Liver (tissue), 8 donors: ENCODE measurements at regions not wholly inside any gene's neighbourhood (a gene's known extent, or its start where the extent isn't known, plus 50 kb on each side); places are given as distances from the start of the nearest gene placed in this dataset.

ENCODE experiments used
- DNase-seq: peaks from one replicate; pipeline ENCODE4 v3.0.0-alpha.2; 2017; ENCODE audit warnings: low spot score
- H3K27ac ChIP-seq, 2 donors: one replicate each; pipeline ENCODE4 v1.7.0; 2013; ENCODE audit warnings: inconsistent platforms in 2 of 2, low read length in 2 of 2, control low read depth in 1 of 2, low read depth in 1 of 2, mild to moderate bottlenecking in 1 of 2
- H3K27me3 ChIP-seq, 4 donors: one replicate each; pipeline versions ENCODE4 v1.6.1 to v1.7.0; 2013; ENCODE audit warnings: low read length in 3 of 4, inconsistent platforms in 1 of 4, mild to moderate bottlenecking in 1 of 4, moderate library complexity in 1 of 4; ENCODE audit not compliant: control insufficient read depth in 4 of 4, insufficient read depth in 4 of 4
- H3K36me3 ChIP-seq, 4 donors: one replicate each; pipeline versions ENCODE4 v1.6.1 to v1.7.0; 2013; ENCODE audit warnings: low read length in 3 of 4, mild to moderate bottlenecking in 3 of 4, low read depth in 1 of 4, moderate library complexity in 1 of 4; ENCODE audit not compliant: control insufficient read depth in 4 of 4, insufficient read depth in 3 of 4
- H3K4me1 ChIP-seq, 4 donors: one replicate each; pipeline versions ENCODE4 v1.6.1 to v1.7.0; 2013; ENCODE audit warnings: low read length in 3 of 4, mild to moderate bottlenecking in 3 of 4, moderate library complexity in 1 of 4; ENCODE audit not compliant: control insufficient read depth in 4 of 4, insufficient read depth in 4 of 4
- H3K4me3 ChIP-seq, 3 donors: one replicate each; pipeline versions ENCODE4 v1.6.1 to v1.7.0; 2013; ENCODE audit warnings: low read length in 3 of 3, control low read depth in 1 of 3, low read depth in 1 of 3, mild to moderate bottlenecking in 1 of 3
- H3K9ac ChIP-seq, 2 donors: one replicate each; pipeline ENCODE4 v1.7.0; 2013; ENCODE audit warnings: low read length in 2 of 2, mild to moderate bottlenecking in 2 of 2, moderate library complexity in 2 of 2, control low read depth in 1 of 2, low read depth in 1 of 2
- H3K9me3 ChIP-seq, 4 donors: one replicate each; pipeline versions ENCODE4 v1.6.1 to v1.7.0; 2013; ENCODE audit warnings: low read length in 3 of 4; ENCODE audit not compliant: control insufficient read depth in 4 of 4
- CTCF ChIP-seq: fragments of 150-350 bp; IDR thresholded peaks from 2 replicates; pipeline ENCODE4 v1.5.1; 2017; ENCODE audit warnings: improper control_type of control experiment, low read depth, low read length; ENCODE audit not compliant: missing input control
- EGR1 ChIP-seq, 2 donors: IDR thresholded peaks; 2 replicates each; pipeline ENCODE4 v1.6.1; 2016 to 2018; ENCODE audit warnings: antibody characterized with exemption in 2 of 2, low read depth in 2 of 2
- FOXA1 ChIP-seq: IDR thresholded peaks from 2 replicates; pipeline ENCODE4 v1.6.1; 2016; ENCODE audit warnings: antibody characterized with exemption
- FOXA2 ChIP-seq: IDR thresholded peaks from 2 replicates; pipeline ENCODE4 v1.6.1; 2016; ENCODE audit warnings: antibody characterized with exemption
- GABPA ChIP-seq, 2 donors: IDR thresholded peaks in 1 of 2; conservative IDR thresholded peaks in 1 of 2; 2 replicates each; pipeline ENCODE4 v1.6.1; 2016; ENCODE audit warnings: antibody characterized with exemption in 2 of 2, mild to moderate bottlenecking in 1 of 2, moderate library complexity in 1 of 2
- HNF4A ChIP-seq, 2 donors: conservative IDR thresholded peaks; 2 replicates each; pipeline ENCODE4 v1.6.1; 2016; ENCODE audit warnings: antibody characterized with exemption in 2 of 2, mild to moderate bottlenecking in 2 of 2
- HNF4G ChIP-seq: IDR thresholded peaks from 2 replicates; pipeline ENCODE4 v1.6.1; 2016; ENCODE audit warnings: antibody characterized with exemption
- JUND ChIP-seq, 2 donors: IDR thresholded peaks; 2 replicates each; pipeline ENCODE4 v1.6.1; 2016; ENCODE audit warnings: antibody characterized with exemption in 2 of 2
- NR2F2 ChIP-seq: IDR thresholded peaks from 2 replicates; pipeline ENCODE4 v1.6.1; 2016; ENCODE audit warnings: antibody characterized with exemption
- RAD21 ChIP-seq, 2 donors: IDR thresholded peaks; 2 replicates each; pipeline ENCODE4 v1.6.1; 2016; ENCODE audit warnings: antibody characterized with exemption in 2 of 2, mild to moderate bottlenecking in 2 of 2
- REST ChIP-seq: IDR thresholded peaks from 2 replicates; pipeline ENCODE4 v1.6.1; 2016; ENCODE audit warnings: antibody characterized with exemption, mild to moderate bottlenecking
- RXRA ChIP-seq, 2 donors: IDR thresholded peaks; 2 replicates each; pipeline ENCODE4 v1.6.1; 2017 to 2018; ENCODE audit warnings: antibody characterized with exemption in 2 of 2, mild to moderate bottlenecking in 1 of 2
- SP1 ChIP-seq: IDR thresholded peaks from 2 replicates; pipeline ENCODE4 v1.6.1; 2018; ENCODE audit warnings: antibody characterized with exemption, mild to moderate bottlenecking
- TAF1 ChIP-seq: conservative IDR thresholded peaks from 2 replicates; pipeline ENCODE4 v1.6.1; 2016; ENCODE audit warnings: antibody characterized with exemption, mild to moderate bottlenecking
- YY1 ChIP-seq: IDR thresholded peaks from 2 replicates; pipeline ENCODE4 v1.6.1; 2016; ENCODE audit warnings: antibody characterized with exemption, mild to moderate bottlenecking
- ZBTB33 ChIP-seq: IDR thresholded peaks from 2 replicates; pipeline ENCODE4 v1.6.1; 2016; ENCODE audit warnings: antibody characterized with exemption
- WGBS: extraction: QIAGEN DNeasy Blood & Tissue Kit; methylation state at CpG from one replicate; pipeline ENCODE4 v1.1.7; 2013; 5-methylcytosine and 5-hydroxymethylcytosine counted together
- TF ChIP-seq, protein P1 (sequence below): IDR thresholded peaks from 2 replicates; pipeline ENCODE4 v1.6.1; 2016; ENCODE audit warnings: antibody characterized with exemption
- TF ChIP-seq, protein P2 (sequence below): IDR thresholded peaks from 2 replicates; pipeline ENCODE4 v1.6.1; 2016; ENCODE audit warnings: antibody characterized with exemption
- donor health status: healthy.
- donor health status: healthy.
- donor health status: healthy.
- donor health status: healthy.
- donor health status: healthy.

DNA sequence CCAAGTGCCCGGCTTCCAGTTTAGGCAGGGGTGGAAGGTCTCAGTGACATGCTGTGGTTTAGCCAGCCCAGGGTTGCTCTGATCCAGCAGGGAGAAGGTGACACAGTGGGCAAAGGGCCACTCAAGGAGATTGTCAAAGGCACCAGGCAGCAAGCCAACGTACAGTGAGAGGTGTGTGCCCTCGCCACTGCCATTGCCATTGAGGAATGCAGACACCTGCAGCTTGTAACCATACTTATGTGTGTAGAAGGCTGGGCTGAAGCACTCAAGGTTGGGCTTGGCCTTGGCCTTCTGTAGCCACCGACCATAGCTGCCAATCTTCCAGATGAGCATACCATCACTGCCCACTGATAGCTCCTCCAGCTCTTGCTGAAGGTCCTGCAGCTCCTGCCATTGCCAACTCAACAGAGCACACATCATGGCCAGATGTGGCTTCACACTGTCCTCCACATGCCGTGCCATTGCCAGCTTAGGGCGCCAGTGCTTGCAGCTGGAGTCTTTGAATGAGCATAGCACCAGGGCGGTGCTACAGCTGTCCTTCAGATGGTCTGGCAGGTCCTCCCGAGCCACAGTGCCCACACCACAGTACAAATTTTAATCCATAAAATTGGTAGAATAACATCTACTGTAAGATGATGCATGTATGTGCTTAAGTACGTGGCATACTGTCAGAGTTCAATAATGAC lies 59.7 kb upstream of the HMHB1 start:
- WGBS: 96% methylated on average over 9 of the region's 9 CpGs
- no peak overlapping the region for H3K27ac ChIP-seq

DNA sequence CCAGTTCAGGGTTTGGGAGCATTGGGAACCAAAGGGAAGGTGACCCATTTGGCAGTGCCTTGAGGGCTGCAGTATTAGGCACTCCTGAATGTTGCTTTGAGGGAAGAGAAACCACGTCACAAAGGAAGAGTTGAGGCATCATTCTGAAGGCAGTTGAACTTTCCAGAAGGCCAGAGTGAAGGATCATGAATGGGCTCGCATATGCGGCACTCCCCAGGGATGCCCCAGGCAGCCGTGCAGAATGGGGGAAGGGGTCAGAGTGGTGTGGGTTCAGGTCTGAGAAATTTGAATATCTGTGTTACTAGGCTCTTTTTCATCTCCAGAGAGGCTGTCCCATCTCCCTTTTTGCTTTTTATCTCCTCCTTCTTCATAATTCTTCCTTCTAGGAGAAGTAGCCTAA lies 60.6 kb upstream of the HMHB1 start:
- no peaks in the 10 kb centered on the region for H3K9me3 ChIP-seq
- no peak overlapping the region for H3K9ac ChIP-seq
- no peak overlapping the region for H3K4me3 ChIP-seq
- no peaks in the 10 kb centered on the region for H3K4me1 ChIP-seq
- H3K36me3 ChIP-seq: no peaks in the 10 kb centered on the region
- H3K27me3 ChIP-seq: no peaks in the 10 kb centered on the region
- WGBS: 96% methylated on average over 4 of the region's 4 CpGs
- no peak overlapping the region for H3K27ac ChIP-seq
- TF ChIP-seq JUND (IDR thresholded peaks at IDR 0.05): no peak
- TF ChIP-seq HNF4G: no peak
- TF ChIP-seq, protein P1, sequence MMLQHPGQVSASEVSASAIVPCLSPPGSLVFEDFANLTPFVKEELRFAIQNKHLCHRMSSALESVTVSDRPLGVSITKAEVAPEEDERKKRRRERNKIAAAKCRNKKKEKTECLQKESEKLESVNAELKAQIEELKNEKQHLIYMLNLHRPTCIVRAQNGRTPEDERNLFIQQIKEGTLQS: no peak
- TF ChIP-seq YY1: no peak
- TF ChIP-seq NR2F2: no peak
- no peak for TF ChIP-seq FOXA1
- no peak for TF ChIP-seq RXRA (IDR thresholded peaks at IDR 0.05)
- TF ChIP-seq, protein P2, sequence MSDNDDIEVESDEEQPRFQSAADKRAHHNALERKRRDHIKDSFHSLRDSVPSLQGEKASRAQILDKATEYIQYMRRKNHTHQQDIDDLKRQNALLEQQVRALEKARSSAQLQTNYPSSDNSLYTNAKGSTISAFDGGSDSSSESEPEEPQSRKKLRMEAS: no peak
- TF ChIP-seq CTCF: no peak
- no peak for TF ChIP-seq TAF1
- TF ChIP-seq REST: no peak
- TF ChIP-seq GABPA (IDR thresholded peaks at IDR 0.05 in 1 of 2, conservative IDR thresholded peaks at IDR 0.05 in 1 of 2): no peak
- no peak for TF ChIP-seq RAD21 (IDR thresholded peaks at IDR 0.05)
- TF ChIP-seq ZBTB33: no peak
- no peak for TF ChIP-seq HNF4A (conservative IDR thresholded peaks at IDR 0.05)
- no peak for TF ChIP-seq EGR1 (IDR thresholded peaks at IDR 0.05; ENCODE audit: low read depth in 2 of 2)
- no peak for TF ChIP-seq FOXA2
- no peak for TF ChIP-seq SP1
- DNase-seq: no peak

More for the DNA sequence above, 59.7 kb upstream of the HMHB1 start:
- Histone ChIP-seq H3K9ac (no peak overlapping the region), H3K36me3 (no peaks in the 10 kb centered on the region), H3K4me3 (no peak overlapping the region), H3K4me1 (no peaks in the 10 kb centered on the region), H3K9me3 (no peaks in the 10 kb centered on the region), H3K27me3 (no peaks in the 10 kb centered on the region)
- no peak for TF ChIP-seq ZBTB33
- TF ChIP-seq, protein P2: no peak
- TF ChIP-seq HNF4G: no peak
- no peak for TF ChIP-seq RXRA (IDR thresholded peaks at IDR 0.05)
- no peak for DNase-seq
